ENCODE measurements at regions not wholly inside any gene's neighbourhood (a gene's known extent, or its start where the extent isn't known, plus 50 kb on each side); places are given as distances from the start of the nearest gene placed in this dataset.

DNA sequence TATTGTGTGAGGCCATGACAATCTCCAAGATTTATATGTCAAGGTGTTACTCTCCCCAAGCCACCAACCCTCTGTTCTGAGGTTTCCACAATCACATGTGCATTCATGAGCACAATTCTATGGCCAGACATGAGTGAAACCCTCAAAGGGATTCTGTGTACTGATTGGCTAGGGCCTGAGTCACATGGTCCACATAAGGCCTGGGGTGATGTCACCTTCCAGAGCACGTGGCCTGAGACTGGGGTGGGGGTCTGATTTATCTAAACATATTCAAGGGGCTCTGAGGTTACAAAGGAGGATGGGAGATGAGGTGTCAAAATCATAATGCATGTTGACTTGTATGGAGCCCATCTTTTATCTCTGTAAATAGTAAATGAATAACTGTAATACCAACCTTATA lies 1369.9 kb upstream of the TMEM132C start:
- Mint-ChIP-seq H3K4me1 (no peaks in the 10 kb centered on the region), H3K4me3 (no peak overlapping the region), H3K27ac (no peak overlapping the region), H3K9me3 (peaks cover 95% of the 10 kb centered on the region), H3K36me3 (ENCODE audit: low read depth) (peaks cover 46% of the 10 kb centered on the region), H3K27me3 (ENCODE audit: insufficient read depth, low read depth, poor library complexity) (peaks cover 4% of the 10 kb centered on the region)
- ATAC-seq (no peak), DNase-seq (ENCODE audit: low spot score) (no peak)
- H2AFZ ChIP-seq: no peak overlapping the region
- H3K79me2 ChIP-seq (replicated peaks; ENCODE audit: insufficient read depth): no peaks in the 10 kb centered on the region
- no peaks in the 10 kb centered on the region for H3F3A ChIP-seq (replicated peaks; ENCODE audit: low read depth)
- TF ChIP-seq ZNF462 (CRISPR knock-in tag; IDR thresholded peaks at IDR 0.05): no peak
- no peak for TF ChIP-seq ZNF331 (CRISPR knock-in tag; IDR thresholded peaks at IDR 0.05; ENCODE audit: low read depth)
- H3K27ac ChIP-seq (ENCODE audit: low read depth): no peak overlapping the region
- H3K4me1 ChIP-seq (ENCODE audit: insufficient read depth): peaks cover 15% of the 10 kb centered on the region
- no peaks in the 10 kb centered on the region for H3K9me2 ChIP-seq (ENCODE audit: insufficient read depth)
- H4K20me1 ChIP-seq (replicated peaks; ENCODE audit: insufficient read depth): no peaks in the 10 kb centered on the region
- H3K36me3 ChIP-seq (ENCODE audit: insufficient read depth): no peaks in the 10 kb centered on the region
- no peak overlapping the region for H3K4me2 ChIP-seq
- no peak overlapping the region for H3K4me3 ChIP-seq
- H3K27me3 ChIP-seq (ENCODE audit: insufficient read depth): no peaks in the 10 kb centered on the region

- DNase-seq (ENCODE audit: low spot score): no peak
- Histone ChIP-seq H3K9me2 (ENCODE audit: insufficient read depth) (no peaks in the 10 kb centered on the region), H3K27me3 (ENCODE audit: insufficient read depth) (no peaks in the 10 kb centered on the region), H3K36me3 (ENCODE audit: insufficient read depth) (no peaks in the 10 kb centered on the region), H2AFZ (no peak overlapping the region), H4K20me1 (replicated peaks; ENCODE audit: insufficient read depth) (no peaks in the 10 kb centered on the region), H3K79me2 (replicated peaks; ENCODE audit: insufficient read depth) (no peaks in the 10 kb centered on the region), H3K27ac (ENCODE audit: low read depth) (no peak overlapping the region), H3K4me2 (no peak overlapping the region), H3F3A (replicated peaks; ENCODE audit: low read depth) (no peaks in the 10 kb centered on the region), H3K4me1 (ENCODE audit: insufficient read depth) (peaks cover 18% of the 10 kb centered on the region), H3K4me3 (no peak overlapping the region)
- no peak for ATAC-seq
- peaks cover 48% of the 10 kb centered on the region for H3K36me3 Mint-ChIP-seq (ENCODE audit: low read depth)
- H3K4me1 Mint-ChIP-seq: no peaks in the 10 kb centered on the region
- no peak overlapping the region for H3K4me3 Mint-ChIP-seq
- peaks cover 93% of the 10 kb centered on the region for H3K9me3 Mint-ChIP-seq
- H3K27ac Mint-ChIP-seq: no peak overlapping the region
- peaks cover 4% of the 10 kb centered on the region for H3K27me3 Mint-ChIP-seq (ENCODE audit: insufficient read depth, low read depth, poor library complexity)
- TF ChIP-seq, protein P1, sequence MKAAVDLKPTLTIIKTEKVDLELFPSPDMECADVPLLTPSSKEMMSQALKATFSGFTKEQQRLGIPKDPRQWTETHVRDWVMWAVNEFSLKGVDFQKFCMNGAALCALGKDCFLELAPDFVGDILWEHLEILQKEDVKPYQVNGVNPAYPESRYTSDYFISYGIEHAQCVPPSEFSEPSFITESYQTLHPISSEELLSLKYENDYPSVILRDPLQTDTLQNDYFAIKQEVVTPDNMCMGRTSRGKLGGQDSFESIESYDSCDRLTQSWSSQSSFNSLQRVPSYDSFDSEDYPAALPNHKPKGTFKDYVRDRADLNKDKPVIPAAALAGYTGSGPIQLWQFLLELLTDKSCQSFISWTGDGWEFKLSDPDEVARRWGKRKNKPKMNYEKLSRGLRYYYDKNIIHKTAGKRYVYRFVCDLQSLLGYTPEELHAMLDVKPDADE (IDR thresholded peaks at IDR 0.05): no peak
- TF ChIP-seq ZNF462 (CRISPR knock-in tag; IDR thresholded peaks at IDR 0.05) (no peak), ZNF331 (CRISPR knock-in tag; IDR thresholded peaks at IDR 0.05; ENCODE audit: low read depth) (no peak), EZH2phosphoT487 (IDR thresholded peaks at IDR 0.05; ENCODE audit: unreplicated experiment) (no peak), STAT1 (IDR thresholded peaks at IDR 0.05; ENCODE audit: unreplicated experiment) (no peak)
Measured at GRCh38 chr12:126897778-126898177, 1369.2 kb upstream of the TMEM132C start.
